K562 (cell line): ENCODE measurements at regions not wholly inside any gene's neighbourhood (a gene's known extent, or its start where the extent isn't known, plus 50 kb on each side); places are given as distances from the start of the nearest gene placed in this dataset.

Experiments
- ATAC-seq: fragments of 200-7000 bp; cut with Tn5 transposase; 3 replicates; pipeline ENCODE4 v1.9.1; 2020; ENCODE audit warnings: moderate library complexity
- BruUV-seq: library from RNA; stranded (reverse); fragments of 400-500 nt; replicated peaks from 2 replicates; lab custom pipeline; 2021; lab: Mats Ljungman, UMichigan
- CTCF ChIA-PET: fragments of 300-600 bp; formaldehyde crosslinking; extraction: SDS; loops from one replicate; lab custom pipeline; 2021; ENCODE audit warnings: low intra/inter-chr PET ratio; lab: Yijun Ruan, JAX
- POLR2A ChIA-PET: fragments of 300-600, 350-650 bp; sonication (Branson Sonifier 250); formaldehyde crosslinking; extraction: SDS; loops from one replicate; lab custom pipeline; 2021; ENCODE audit warnings: antibody characterized with exemption, inconsistent platforms; lab: Yijun Ruan, JAX
- DNase-seq, 4 experiments: peaks; one replicate each; pipeline versions ENCODE4 v3.0.0 to v3.0.0-alpha.2; 2011 to 2018; ENCODE audit warnings: low spot score in 3 of 4, mixed read lengths in 3 of 4; ENCODE audit errors: extremely low read depth in 1 of 4
- FAIRE-seq: peaks from 2 replicates; lab custom pipeline; 2011; peaks lifted over from hg19 to GRCh38; lab: Jason Lieb, UNC
- H2AFZ ChIP-seq: 2 replicates; pipeline ENCODE4 v1.6.0; 2011; ENCODE audit warnings: low read depth, low read length, control low read depth, inconsistent platforms
- H3K27ac ChIP-seq: fragments of 200-600 bp; 3 replicates; pipeline ENCODE4 v1.8.0; 2011; ENCODE audit warnings: low read depth, mild to moderate bottlenecking, control low read depth, inconsistent platforms, low read length, moderate library complexity, mixed read lengths; ENCODE audit errors: extremely low read depth
- H3K27me3 ChIP-seq, 2 experiments: fragments of 300-600 bp in 1 of 2; 2 replicates in 1 of 2; 3 replicates in 1 of 2; pipeline versions ENCODE4 v1.6.0 to v1.8.0; 2011; ENCODE audit warnings: inconsistent platforms in 2 of 2, low read length in 2 of 2, mild to moderate bottlenecking in 1 of 2, mixed read lengths in 1 of 2, moderate library complexity in 1 of 2; ENCODE audit not compliant: control insufficient read depth in 2 of 2, insufficient read depth in 2 of 2
- H3K36me3 ChIP-seq: fragments of 300-600 bp; 3 replicates; pipeline ENCODE4 v1.8.0; 2011; ENCODE audit warnings: mild to moderate bottlenecking, low read length, inconsistent platforms; ENCODE audit not compliant: control insufficient read depth, insufficient read depth
- H3K4me1 ChIP-seq, 2 experiments: fragments of 200-600 bp in 1 of 2; replicated peaks in 1 of 2; 2 replicates in 1 of 2; 3 replicates in 1 of 2; pipeline versions ENCODE4 v1.5.1 to v1.8.0; 2011; ENCODE audit warnings: inconsistent platforms in 2 of 2, low read length in 2 of 2, mild to moderate bottlenecking in 1 of 2, mixed read lengths in 1 of 2, moderate library complexity in 1 of 2; ENCODE audit not compliant: control insufficient read depth in 2 of 2, insufficient read depth in 2 of 2
- H3K4me2 ChIP-seq: 2 replicates; pipeline ENCODE4 v1.6.1; 2011; ENCODE audit warnings: low read length, control low read depth, inconsistent platforms, mixed read lengths; ENCODE audit not compliant: insufficient read depth
- H3K4me3 ChIP-seq: fragments of 200-600 bp; sonication (generic), shearing (Covaris generic); 2 replicates; pipeline ENCODE4 v1.5.1; 2016; ENCODE audit warnings: control low read depth, inconsistent platforms
- H3K79me2 ChIP-seq: fragments of 200-600 bp; 3 replicates; pipeline ENCODE4 v1.8.0; 2011; ENCODE audit warnings: low read length, inconsistent platforms; ENCODE audit not compliant: control insufficient read depth, insufficient read depth
- H3K9ac ChIP-seq, 2 experiments: 2 replicates each; pipeline versions ENCODE4 v1.6.0 to v1.6.1; 2011; ENCODE audit warnings: low read depth in 2 of 2, low read length in 2 of 2, control low read depth in 1 of 2, inconsistent platforms in 1 of 2, mild to moderate bottlenecking in 1 of 2, mixed read lengths in 1 of 2; ENCODE audit not compliant: insufficient read depth in 1 of 2
- H3K9me1 ChIP-seq: one replicate; pipeline ENCODE4 v1.6.0; 2011; ENCODE audit warnings: inconsistent platforms, mild to moderate bottlenecking, low read length, moderate library complexity; ENCODE audit not compliant: control insufficient read depth, insufficient read depth
- H3K9me3 ChIP-seq: replicated peaks from 2 replicates; pipeline ENCODE4 v1.5.1; 2011; ENCODE audit warnings: low read depth, low read length, inconsistent platforms; ENCODE audit not compliant: control insufficient read depth, insufficient read depth
- H4K20me1 ChIP-seq: replicated peaks from 2 replicates; pipeline ENCODE4 v1.6.1; 2011; ENCODE audit warnings: low read length, inconsistent platforms, mixed read lengths; ENCODE audit not compliant: control insufficient read depth, insufficient read depth
- CCAR2 ChIP-seq: fragments of 200-400 bp; formaldehyde crosslinking; IDR thresholded peaks from 2 replicates; pipeline ENCODE4 v1.6.1; 2017; ENCODE audit warnings: mild to moderate bottlenecking, low read depth, low read length
- ELF4 ChIP-seq: fragments of 450-650 bp; formaldehyde crosslinking; IDR thresholded peaks from 2 replicates; pipeline ENCODE4 v1.4.0; 2022; ENCODE audit warnings: missing genetic modification characterization
- ETS2 ChIP-seq: IDR thresholded peaks from 2 replicates; pipeline ENCODE4 v1.6.1; 2016; ENCODE audit warnings: borderline replicate concordance, missing genetic modification characterization, mild to moderate bottlenecking, moderate library complexity, missing compliant biosample characterization; ENCODE audit not compliant: poor library complexity, severe bottlenecking
- ETV6 ChIP-seq, 3 experiments: fragments of 150-350 bp in 1 of 3; sonication (generic) in 1 of 3; formaldehyde crosslinking in 1 of 3; IDR thresholded peaks; 2 replicates each; pipeline versions ENCODE4 v1.6.1 to v1.8.0; 2014 to 2022; ENCODE audit warnings: borderline replicate concordance in 2 of 3, low read depth in 2 of 3, antibody characterized with exemption in 1 of 3, low read length in 1 of 3, mild to moderate bottlenecking in 1 of 3, missing genetic modification reagents in 1 of 3
- FOSL1 ChIP-seq: fragments of 200-800 bp; sonication (Bioruptor generic); conservative IDR thresholded peaks from 2 replicates; pipeline ENCODE4 v1.6.1; 2016; ENCODE audit warnings: missing genetic modification characterization, missing compliant biosample characterization
- PHF8 ChIP-seq: fragments of 200-600 bp; sonication (generic); IDR thresholded peaks from 2 replicates; pipeline ENCODE4 v1.6.1; 2012; ENCODE audit warnings: mixed run types, mild to moderate bottlenecking, inconsistent platforms, low read length, moderate library complexity, borderline replicate concordance
- RBM25 ChIP-seq: fragments of 200-400 bp; formaldehyde crosslinking; IDR thresholded peaks from 2 replicates; pipeline ENCODE4 v1.6.1; 2018; ENCODE audit warnings: low read length, low read depth, moderate library complexity; ENCODE audit not compliant: severe bottlenecking
- SAFB2 ChIP-seq: fragments of 200-400 bp; formaldehyde crosslinking; IDR thresholded peaks from 2 replicates; pipeline ENCODE4 v1.6.1; 2018; ENCODE audit warnings: borderline replicate concordance, low read length, low read depth, moderate library complexity; ENCODE audit not compliant: severe bottlenecking
- TEAD4 ChIP-seq, 2 experiments: sonication (generic) in 1 of 2; formaldehyde crosslinking in 1 of 2; IDR thresholded peaks; 2 replicates each; pipeline versions ENCODE4 v1.6.1 to v1.8.0; 2012 to 2022; ENCODE audit warnings: borderline replicate concordance in 1 of 2, inconsistent platforms in 1 of 2, low read length in 1 of 2, mild to moderate bottlenecking in 1 of 2, missing genetic modification reagents in 1 of 2
- ZNF197 ChIP-seq: fragments of 200-800 bp; sonication (Bioruptor generic); IDR thresholded peaks from 2 replicates; pipeline ENCODE4 v1.6.1; 2016; ENCODE audit warnings: low read depth, missing genetic modification characterization, missing compliant biosample characterization
- ZNF696 ChIP-seq: fragments of 250-450 bp; sonication (Bioruptor Pico); conservative IDR thresholded peaks from 2 replicates; pipeline ENCODE4 v1.4.0; 2020; ENCODE audit warnings: mild to moderate bottlenecking, moderate library complexity
- ZNF830 ChIP-seq: fragments of 250-450 bp; sonication (Bioruptor Pico); IDR thresholded peaks from 2 replicates; pipeline ENCODE4 v1.5.0; 2021; ENCODE audit warnings: mild to moderate bottlenecking
- WGBS: fragments of 100-300 bp; shearing (Covaris generic); methylation state at CpG from one replicate; pipeline ENCODE4 v1.1.6; 2016; ENCODE audit warnings: low coverage, mixed read lengths; ENCODE audit not compliant: insufficient coverage; ENCODE audit errors: missing lambda C conversion rate; 5-methylcytosine and 5-hydroxymethylcytosine counted together
- in situ Hi-C: fragments of 300-500 bp; cut with MboI; formaldehyde crosslinking; loops from 4 replicates; pipeline ENCODE4 v1.15.0; 2018; ENCODE audit warnings: inconsistent platforms, mixed read lengths
- intact Hi-C: fragments of 100-400 bp; cut with micrococcal nuclease; formaldehyde crosslinking; loops from 2 replicates; pipeline ENCODE4 v1.14.2; 2022
- TF ChIP-seq, protein P1 (sequence below): fragments of 450-650 bp; conservative IDR thresholded peaks from 2 replicates; pipeline ENCODE4 v1.6.1; 2016; ENCODE audit warnings: missing genetic modification characterization, low read depth, mild to moderate bottlenecking, missing compliant biosample characterization, moderate library complexity
- TF ChIP-seq, protein P2 (sequence below): sonication (generic); formaldehyde crosslinking; IDR thresholded peaks from 2 replicates; pipeline ENCODE4 v1.8.1; 2023; ENCODE audit warnings: mild to moderate bottlenecking, missing genetic modification reagents
- TF ChIP-seq, protein P3 (sequence below): fragments of 450-650 bp; formaldehyde crosslinking; IDR thresholded peaks from 2 replicates; pipeline ENCODE4 v1.4.0; 2020; ENCODE audit warnings: mild to moderate bottlenecking, moderate library complexity
- TF ChIP-seq, protein P4 (sequence below): sonication (generic); formaldehyde crosslinking; IDR thresholded peaks from 2 replicates; pipeline ENCODE4 v1.5.0; 2020; ENCODE audit warnings: missing genetic modification reagents

DNA sequence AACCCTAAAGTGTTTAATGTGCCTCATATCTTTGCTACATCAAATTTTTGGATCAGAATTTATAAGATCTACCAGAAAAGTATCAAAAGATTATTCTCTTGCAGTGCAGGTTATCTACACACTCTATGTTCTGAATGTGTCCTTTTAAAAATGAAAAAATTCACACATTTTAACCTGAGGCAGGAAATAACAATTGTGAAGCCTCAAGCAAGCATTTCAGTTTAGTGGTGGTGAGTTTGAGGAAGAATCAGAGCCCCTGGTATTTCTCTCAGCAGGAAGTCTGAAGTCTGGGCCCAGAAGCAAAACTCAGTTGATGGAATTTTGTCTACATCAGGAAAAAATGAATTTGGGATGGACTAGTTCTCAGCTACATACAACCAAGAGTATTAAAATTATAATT is 137.0 kb upstream of the PZP start (continued):
- TF ChIP-seq PHF8 (no peak), ZNF696 (no peak), ZNF830 (CRISPR knock-in tag) (no peak), RBM25 (no peak), FOSL1 (tag) (no peak)
- TF ChIP-seq, protein P1, sequence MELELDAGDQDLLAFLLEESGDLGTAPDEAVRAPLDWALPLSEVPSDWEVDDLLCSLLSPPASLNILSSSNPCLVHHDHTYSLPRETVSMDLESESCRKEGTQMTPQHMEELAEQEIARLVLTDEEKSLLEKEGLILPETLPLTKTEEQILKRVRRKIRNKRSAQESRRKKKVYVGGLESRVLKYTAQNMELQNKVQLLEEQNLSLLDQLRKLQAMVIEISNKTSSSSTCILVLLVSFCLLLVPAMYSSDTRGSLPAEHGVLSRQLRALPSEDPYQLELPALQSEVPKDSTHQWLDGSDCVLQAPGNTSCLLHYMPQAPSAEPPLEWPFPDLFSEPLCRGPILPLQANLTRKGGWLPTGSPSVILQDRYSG (tag) = no peak
- TF ChIP-seq, protein P2, sequence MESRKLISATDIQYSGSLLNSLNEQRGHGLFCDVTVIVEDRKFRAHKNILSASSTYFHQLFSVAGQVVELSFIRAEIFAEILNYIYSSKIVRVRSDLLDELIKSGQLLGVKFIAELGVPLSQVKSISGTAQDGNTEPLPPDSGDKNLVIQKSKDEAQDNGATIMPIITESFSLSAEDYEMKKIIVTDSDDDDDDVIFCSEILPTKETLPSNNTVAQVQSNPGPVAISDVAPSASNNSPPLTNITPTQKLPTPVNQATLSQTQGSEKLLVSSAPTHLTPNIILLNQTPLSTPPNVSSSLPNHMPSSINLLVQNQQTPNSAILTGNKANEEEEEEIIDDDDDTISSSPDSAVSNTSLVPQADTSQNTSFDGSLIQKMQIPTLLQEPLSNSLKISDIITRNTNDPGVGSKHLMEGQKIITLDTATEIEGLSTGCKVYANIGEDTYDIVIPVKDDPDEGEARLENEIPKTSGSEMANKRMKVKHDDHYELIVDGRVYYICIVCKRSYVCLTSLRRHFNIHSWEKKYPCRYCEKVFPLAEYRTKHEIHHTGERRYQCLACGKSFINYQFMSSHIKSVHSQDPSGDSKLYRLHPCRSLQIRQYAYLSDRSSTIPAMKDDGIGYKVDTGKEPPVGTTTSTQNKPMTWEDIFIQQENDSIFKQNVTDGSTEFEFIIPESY (CRISPR knock-in tag) = no peak

DNA sequence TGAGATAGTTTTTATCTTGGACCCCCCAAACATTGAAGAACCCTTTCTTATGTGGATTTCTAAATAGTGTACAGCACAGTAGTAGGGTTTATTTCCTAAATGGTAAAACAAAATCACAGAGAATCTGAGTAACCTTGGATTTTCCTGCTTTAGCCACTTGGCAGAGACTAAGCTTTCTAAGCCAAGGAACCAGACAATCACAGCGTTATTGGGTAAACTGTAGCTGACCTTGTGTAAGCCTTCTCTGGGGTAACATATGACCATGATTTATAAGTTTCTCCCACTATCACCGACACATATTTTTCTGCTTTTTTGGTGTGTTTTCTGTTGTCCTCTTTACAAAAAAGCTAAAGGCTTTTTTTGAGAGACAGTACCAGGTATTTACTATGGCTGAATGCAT is 136.3 kb upstream of the PZP start:
- no peak for DNase-seq
- H3K9me3 ChIP-seq = no peaks in the 10 kb centered on the region
- no peaks in the 10 kb centered on the region for H3K9me1 ChIP-seq
- H3K36me3 ChIP-seq = no peaks in the 10 kb centered on the region
- ChIA-PET CTCF (no interaction called here), POLR2A (no interaction called here)
- peaks cover 0 to 5% of the 10 kb centered on the region in 2 experiments; a peak in 3 of 5 replicates for H3K4me1 ChIP-seq
- H3K9ac ChIP-seq = no peak overlapping the region
- intact Hi-C loops = no loop called here
- no peak overlapping the region for H3K4me2 ChIP-seq
- H3K27ac ChIP-seq = no peak overlapping the region
- H3K4me3 ChIP-seq = no peak overlapping the region
- in situ Hi-C loops = loop anchor here (25.0 kb wide), 1 partner anchor 293 kb away; no protein-coding TSS in a partner anchor
- no peak for ATAC-seq
- WGBS = 7% methylated on average over 2 of the region's 2 CpGs
- no peak for FAIRE-seq
- no peaks in the 10 kb centered on the region for H4K20me1 ChIP-seq
- no TSS peak for BruUV-seq
- H3K27me3 ChIP-seq = no peaks in the 10 kb centered on the region
- no peak overlapping the region for H2AFZ ChIP-seq
- H3K79me2 ChIP-seq = no peaks in the 10 kb centered on the region
- TF ChIP-seq ETS2 (no peak), ELF4 (CRISPR knock-in tag) (no peak), SAFB2 (no peak), ETV6 (IDR thresholded peaks at IDR 0.05; ENCODE audit: borderline replicate concordance in 1 of 2, low read depth in 2 of 2, low read length in 1 of 2) (no peak), ETV6 (CRISPR knock-in tag; IDR thresholded peaks at IDR 0.05; ENCODE audit: borderline replicate concordance) (no peak), CCAR2 (no peak), ZNF197 (CRISPR knock-in tag) (no peak), TEAD4 (IDR thresholded peaks at IDR 0.05; ENCODE audit: low read length) (no peak), TEAD4 (CRISPR knock-in tag; IDR thresholded peaks at IDR 0.05; ENCODE audit: borderline replicate concordance) (no peak)
- TF ChIP-seq, protein P3, sequence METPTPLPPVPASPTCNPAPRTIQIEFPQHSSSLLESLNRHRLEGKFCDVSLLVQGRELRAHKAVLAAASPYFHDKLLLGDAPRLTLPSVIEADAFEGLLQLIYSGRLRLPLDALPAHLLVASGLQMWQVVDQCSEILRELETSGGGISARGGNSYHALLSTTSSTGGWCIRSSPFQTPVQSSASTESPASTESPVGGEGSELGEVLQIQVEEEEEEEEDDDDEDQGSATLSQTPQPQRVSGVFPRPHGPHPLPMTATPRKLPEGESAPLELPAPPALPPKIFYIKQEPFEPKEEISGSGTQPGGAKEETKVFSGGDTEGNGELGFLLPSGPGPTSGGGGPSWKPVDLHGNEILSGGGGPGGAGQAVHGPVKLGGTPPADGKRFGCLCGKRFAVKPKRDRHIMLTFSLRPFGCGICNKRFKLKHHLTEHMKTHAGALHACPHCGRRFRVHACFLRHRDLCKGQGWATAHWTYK (CRISPR knock-in tag) = no peak
- TF ChIP-seq, protein P4, sequence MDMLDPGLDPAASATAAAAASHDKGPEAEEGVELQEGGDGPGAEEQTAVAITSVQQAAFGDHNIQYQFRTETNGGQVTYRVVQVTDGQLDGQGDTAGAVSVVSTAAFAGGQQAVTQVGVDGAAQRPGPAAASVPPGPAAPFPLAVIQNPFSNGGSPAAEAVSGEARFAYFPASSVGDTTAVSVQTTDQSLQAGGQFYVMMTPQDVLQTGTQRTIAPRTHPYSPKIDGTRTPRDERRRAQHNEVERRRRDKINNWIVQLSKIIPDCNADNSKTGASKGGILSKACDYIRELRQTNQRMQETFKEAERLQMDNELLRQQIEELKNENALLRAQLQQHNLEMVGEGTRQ (CRISPR knock-in tag) = no peak
